GM12875 (cell line): ENCODE measurements at regions not wholly inside any gene's neighbourhood (a gene's known extent, or its start where the extent isn't known, plus 50 kb on each side); places are given as distances from the start of the nearest gene placed in this dataset.

ENCODE experiments used
- H3K4me3 ChIP-seq: one replicate; pipeline ENCODE4 v1.5.1; 2011; ENCODE audit warnings: low read depth, low read length, control low read depth
- TF ChIP-seq, protein P1 (sequence below): IDR thresholded peaks from 2 replicates; pipeline ENCODE4 v1.5.1; 2011; ENCODE audit warnings: low read depth, mild to moderate bottlenecking, control low read depth, inconsistent platforms, low read length, moderate library complexity, borderline replicate concordance; ENCODE audit not compliant: insufficient read depth

DNA sequence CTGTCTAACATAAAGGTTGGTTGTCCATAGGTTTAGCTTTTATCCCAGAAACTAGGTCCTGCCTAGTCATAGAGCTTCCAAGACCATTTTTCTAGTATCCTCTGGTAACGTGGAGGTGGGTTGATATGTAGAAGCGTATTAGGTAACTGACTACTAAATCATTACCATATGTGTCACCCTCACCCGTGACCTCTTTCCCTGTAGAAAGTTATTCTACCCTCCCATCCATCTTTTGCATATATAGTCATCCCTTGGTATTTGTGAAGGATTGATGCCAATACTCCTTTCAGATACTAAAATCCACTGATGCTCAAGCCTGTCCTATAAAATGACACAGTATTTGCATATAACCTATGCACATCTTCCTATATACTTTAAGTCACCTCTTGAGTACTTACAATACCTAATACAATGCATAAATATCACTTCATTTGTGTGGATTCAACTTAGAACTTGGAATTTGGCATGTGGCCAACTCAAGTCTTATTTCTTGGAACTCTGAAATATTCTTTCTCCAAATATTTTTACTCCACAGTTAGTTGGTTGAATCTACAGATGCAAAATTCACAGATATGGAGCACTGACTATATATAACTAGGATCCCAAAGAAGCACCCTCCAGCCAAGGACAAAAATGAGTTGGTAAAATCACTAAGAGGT is 497.0 kb upstream of the TENM4 start:
- H3K4me3 ChIP-seq: no peak overlapping the region
- TF ChIP-seq, protein P1, sequence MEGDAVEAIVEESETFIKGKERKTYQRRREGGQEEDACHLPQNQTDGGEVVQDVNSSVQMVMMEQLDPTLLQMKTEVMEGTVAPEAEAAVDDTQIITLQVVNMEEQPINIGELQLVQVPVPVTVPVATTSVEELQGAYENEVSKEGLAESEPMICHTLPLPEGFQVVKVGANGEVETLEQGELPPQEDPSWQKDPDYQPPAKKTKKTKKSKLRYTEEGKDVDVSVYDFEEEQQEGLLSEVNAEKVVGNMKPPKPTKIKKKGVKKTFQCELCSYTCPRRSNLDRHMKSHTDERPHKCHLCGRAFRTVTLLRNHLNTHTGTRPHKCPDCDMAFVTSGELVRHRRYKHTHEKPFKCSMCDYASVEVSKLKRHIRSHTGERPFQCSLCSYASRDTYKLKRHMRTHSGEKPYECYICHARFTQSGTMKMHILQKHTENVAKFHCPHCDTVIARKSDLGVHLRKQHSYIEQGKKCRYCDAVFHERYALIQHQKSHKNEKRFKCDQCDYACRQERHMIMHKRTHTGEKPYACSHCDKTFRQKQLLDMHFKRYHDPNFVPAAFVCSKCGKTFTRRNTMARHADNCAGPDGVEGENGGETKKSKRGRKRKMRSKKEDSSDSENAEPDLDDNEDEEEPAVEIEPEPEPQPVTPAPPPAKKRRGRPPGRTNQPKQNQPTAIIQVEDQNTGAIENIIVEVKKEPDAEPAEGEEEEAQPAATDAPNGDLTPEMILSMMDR: no peak

DNA sequence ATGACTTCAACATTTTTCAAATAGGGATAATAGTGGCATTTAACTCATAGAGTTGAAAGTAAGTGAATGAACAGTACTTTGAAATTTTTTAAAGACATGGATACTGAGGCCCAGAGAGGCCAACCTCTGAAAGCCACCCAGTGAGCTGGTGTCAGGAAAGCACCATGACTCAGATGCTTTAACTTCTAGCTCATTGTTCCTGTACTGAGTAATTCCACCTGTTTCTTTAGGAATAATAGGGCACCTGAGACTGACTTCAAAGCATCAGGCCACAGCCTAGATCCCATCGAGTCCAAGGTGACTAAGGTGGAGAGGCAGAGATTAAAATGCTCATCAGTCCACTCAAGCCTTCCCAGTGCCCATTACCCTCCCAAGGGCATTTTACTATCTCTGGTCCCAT is 491.8 kb upstream of the TENM4 start:
- TF ChIP-seq, protein P1: no peak

DNA sequence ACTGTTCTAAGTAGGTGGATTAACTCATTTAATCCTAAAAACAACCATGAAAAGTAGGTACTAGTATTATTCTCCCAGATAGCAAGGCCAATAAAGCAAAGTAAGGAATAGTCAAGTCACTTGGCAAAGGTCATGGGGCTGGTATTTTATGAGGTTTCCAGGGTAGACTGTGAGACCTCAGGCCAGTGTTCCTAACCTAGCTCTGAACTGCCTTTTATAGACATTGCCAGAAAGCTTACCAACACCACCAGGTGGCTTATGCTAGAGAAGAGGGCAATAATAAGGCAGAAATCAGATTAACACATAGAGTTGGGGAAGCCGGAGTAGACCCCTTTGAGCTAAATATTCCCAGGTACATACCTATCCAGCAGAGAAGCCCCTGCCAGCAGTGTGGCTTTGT is 490.9 kb upstream of the TENM4 start:
- no peak overlapping the region for H3K4me3 ChIP-seq

More for the DNA sequence above, 491.8 kb upstream of the TENM4 start:
- no peak overlapping the region for H3K4me3 ChIP-seq

GRCh38 chr11:79926707-79927106 is 485.9 kb upstream of the TENM4 start:
- TF ChIP-seq, protein P1: no peak

More for the DNA sequence above, 490.9 kb upstream of the TENM4 start:
- TF ChIP-seq, protein P1: no peak

DNA sequence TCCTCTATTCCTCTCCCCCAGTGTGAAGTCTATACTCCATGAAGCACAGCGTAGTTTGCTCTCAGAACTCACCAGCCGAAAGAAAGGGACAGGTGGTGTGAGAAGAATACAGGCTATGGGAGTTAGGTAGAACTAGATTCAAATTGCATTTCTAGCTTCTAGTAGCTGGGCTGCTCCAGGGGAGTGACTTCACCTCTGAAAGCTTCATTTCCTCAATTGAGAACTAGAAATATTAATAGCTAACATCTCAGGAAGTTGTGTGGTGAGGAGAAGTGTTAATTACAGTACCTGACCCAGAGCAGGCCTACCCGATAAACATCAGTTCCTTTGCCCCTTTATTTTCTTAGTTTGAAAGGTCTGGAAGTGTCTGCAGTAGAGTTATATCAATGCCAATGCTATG is 484.7 kb upstream of the TENM4 start:
- TF ChIP-seq, protein P1: no peak
- H3K4me3 ChIP-seq: no peak overlapping the region

More at GRCh38 chr11:79926707-79927106, 485.9 kb upstream of the TENM4 start:
- no peak overlapping the region for H3K4me3 ChIP-seq

- TF ChIP-seq, protein P1: no peak
Observed at GRCh38 chr11:79922641-79923040, 481.8 kb upstream of the TENM4 start.

GRCh38 chr11:79920480-79920879 is 479.6 kb upstream of the TENM4 start:
- H3K4me3 ChIP-seq: no peak overlapping the region
- TF ChIP-seq, protein P1: no peak

More at GRCh38 chr11:79922641-79923040, 481.8 kb upstream of the TENM4 start:
- H3K4me3 ChIP-seq: no peak overlapping the region
